Ovary (tissue), 7 donors: ENCODE measurements at regions not wholly inside any gene's neighbourhood (a gene's known extent, or its start where the extent isn't known, plus 50 kb on each side); places are given as distances from the start of the nearest gene placed in this dataset.
"Not testable (repeated sequence)": the region's sequence is repeated elsewhere in the genome, so short reads cannot be mapped to it uniquely, and the experiment has no call there.

Experiments used
- DNase-seq, 5 donors: peaks; one replicate each; pipeline ENCODE4 v3.0.0-alpha.2; 2019 to 2020
- H3K27ac ChIP-seq, 2 donors: fragments of 200-600 bp; one replicate each; pipeline versions ENCODE4 v1.5.1 to v1.8.0; 2019 to 2022
- H3K27me3 ChIP-seq: fragments of 200-600 bp; one replicate; pipeline ENCODE4 v1.8.0; 2022
- H3K36me3 ChIP-seq: fragments of 200-600 bp; sonication (generic); one replicate; pipeline ENCODE4 v1.5.1; 2019
- H3K4me1 ChIP-seq: one replicate; pipeline ENCODE4 v1.8.1; 2013; ENCODE audit warnings: mild to moderate bottlenecking, moderate library complexity; ENCODE audit not compliant: insufficient read depth
- H3K4me3 ChIP-seq: fragments of 200-600 bp; sonication (generic); one replicate; pipeline ENCODE4 v1.5.1; 2017
- H3K9me3 ChIP-seq, 2 donors: fragments of 200-600 bp in 1 of 2; sonication (generic) in 1 of 2; one replicate each; pipeline versions ENCODE4 v1.5.1 to v1.8.1; 2013 to 2019; ENCODE audit warnings: mild to moderate bottlenecking in 1 of 2, moderate library complexity in 1 of 2
- CTCF ChIP-seq, 3 donors: fragments of 450-650 bp in 2 of 3; fragments of 200-600 bp in 1 of 3; IDR thresholded peaks; one replicate each; pipeline versions ENCODE4 v1.5.1 to v1.8.0; 2016 to 2022; ENCODE audit warnings: antibody characterized with exemption in 3 of 3, mild to moderate bottlenecking in 1 of 3
- EP300 ChIP-seq: sonication (generic); formaldehyde crosslinking; IDR thresholded peaks from one replicate; pipeline ENCODE4 v1.6.1; 2017; ENCODE audit warnings: antibody characterized with exemption
- POLR2A ChIP-seq: fragments of 450-650 bp; IDR thresholded peaks from one replicate; pipeline ENCODE4 v1.6.1; 2017; ENCODE audit warnings: antibody characterized with exemption, mild to moderate bottlenecking, moderate library complexity
- WGBS, 3 donors: extraction: QIAGEN DNeasy Blood & Tissue Kit in 1 of 3; methylation state at CpG; one replicate each; pipeline versions ENCODE4 v1.1.5 to v1.1.7; 2013 to 2017; 5-methylcytosine and 5-hydroxymethylcytosine counted together
- intact Hi-C, 4 donors: fragments of 100-400 bp; cut with DNase I; formaldehyde crosslinking; loops; one replicate each; pipeline versions ENCODE4 v1.11.0 to v1.15.1; 2022 to 2023
- donor health status: DM: no; HTN: no; CAD: no; lungs with moderate emphysema.
- donor health status: DM: no; HTN: no; CAD: no.
- donor health status: Bipolar disorder and iron deficiency.
- donor health status: DM: no; HTN: no; CAD: no.
- donor health status: DM: yes; HTN: yes; CAD: no.

- WGBS, 3 donors, result 60 to 73% (median 70%) methylated on average over 16 of the region's 16 CpGs
- Histone ChIP-seq H3K27ac (no peak overlapping the region), H3K27me3 (no peaks in the 10 kb centered on the region), H3K4me3 (no peak overlapping the region), H3K9me3 (no peaks in the 10 kb centered on the region), H3K36me3 (no peaks in the 10 kb centered on the region), H3K4me1 (no peaks in the 10 kb centered on the region)
- DNase-seq, result no peak
- intact Hi-C loops, result loop anchor here in 1 of 4 donors (5.0 kb wide), 1 partner anchor 1866 kb away; no protein-coding TSS in a partner anchor
- TF ChIP-seq EP300, result no peak
- no peak for TF ChIP-seq POLR2A
- TF ChIP-seq CTCF (IDR thresholded peaks at IDR 0.05), result no peak
These were observed 391.1 kb upstream of the MDFIC2 start for GRCh38 chr3:70703305-70704102.

- 69 to 73% (median 69%) methylated on average over 2 of the region's 2 CpGs for WGBS, 3 donors
- Histone ChIP-seq H3K9me3 (no peaks in the 10 kb centered on the region), H3K27me3 (no peaks in the 10 kb centered on the region), H3K4me3 (no peak overlapping the region), H3K4me1 (no peaks in the 10 kb centered on the region), H3K36me3 (no peaks in the 10 kb centered on the region), H3K27ac (no peak overlapping the region)
- DNase-seq, result no peak
- TF ChIP-seq EP300 (no peak), POLR2A (no peak), CTCF (IDR thresholded peaks at IDR 0.05) (no peak)
- intact Hi-C loops, result loop anchor here in 1 of 4 donors (5.0 kb wide), 1 partner anchor 1865 kb away; no protein-coding TSS in a partner anchor
These were observed 389.7 kb upstream of the MDFIC2 start for GRCh38 chr3:70702132-70702531.

- intact Hi-C loops, result no loop called here
- TF ChIP-seq EP300 (no peak), CTCF (IDR thresholded peaks at IDR 0.05) (no peak), POLR2A (no peak)
These were observed 372.3 kb upstream of the MDFIC2 start for GRCh38 chr3:70684701-70685100.

GRCh38 chr3:70675810-70676209 is 363.4 kb upstream of the MDFIC2 start:
- H3K9me3 ChIP-seq, H3K27me3 ChIP-seq, H3K27ac ChIP-seq, DNase-seq, H3K36me3 ChIP-seq, intact Hi-C loops, H3K4me1 ChIP-seq, H3K4me3 ChIP-seq: not testable (repeated sequence)
- 86 to 92% (median 90%) methylated on average over 3 of the region's 3 CpGs for WGBS, 3 donors

More at GRCh38 chr3:70684701-70685100, 372.3 kb upstream of the MDFIC2 start:
- Histone ChIP-seq H3K27me3 (no peaks in the 10 kb centered on the region), H3K9me3 (no peaks in the 10 kb centered on the region), H3K36me3 (no peaks in the 10 kb centered on the region), H3K4me3 (no peak overlapping the region), H3K27ac (no peak overlapping the region), H3K4me1 (no peaks in the 10 kb centered on the region)
- 38 to 44% (median 40%) methylated on average over 1 of the region's 1 CpG for WGBS, 3 donors
- DNase-seq, result no peak
